ENCODE measurements at regions not wholly inside any gene's neighbourhood (a gene's known extent, or its start where the extent isn't known, plus 50 kb on each side); places are given as distances from the start of the nearest gene placed in this dataset.

DNA sequence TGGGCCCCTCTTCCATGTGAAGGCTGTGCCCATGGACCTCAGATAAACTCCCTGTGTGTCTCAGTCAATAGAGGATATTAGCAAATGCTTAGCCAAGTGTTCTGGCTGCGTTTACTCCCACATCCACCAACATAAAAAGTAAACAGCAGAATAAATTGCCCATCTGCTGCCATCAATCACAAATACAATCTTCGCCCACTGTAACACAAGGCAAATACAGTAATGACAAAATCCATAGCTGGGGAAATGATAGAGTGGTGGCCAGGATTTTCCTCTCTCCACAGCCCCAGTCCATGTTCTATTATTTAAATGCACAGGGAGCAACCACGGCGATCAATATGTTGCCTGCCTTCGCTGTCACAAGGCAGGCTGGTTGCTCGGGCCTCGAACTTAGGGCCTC is 376.5 kb downstream of the UQCRFS1 start:
- TF ChIP-seq ZNF23 (tag by site-specific recombination; IDR thresholded peaks at IDR 0.05; ENCODE audit: borderline replicate concordance) (no peak), ZNF175 (tag by site-specific recombination; IDR thresholded peaks at IDR 0.05) (no peak), ZNF221 (tag by site-specific recombination; IDR thresholded peaks at IDR 0.05; ENCODE audit: borderline replicate concordance) (no peak), KLF16 (tag by site-specific recombination; IDR thresholded peaks at IDR 0.05) (no peak), ZNF660 (tag by site-specific recombination; IDR thresholded peaks at IDR 0.05) (no peak), ZBTB8A (tag by site-specific recombination; IDR thresholded peaks at IDR 0.05) (no peak)
- TF ChIP-seq, protein P1, sequence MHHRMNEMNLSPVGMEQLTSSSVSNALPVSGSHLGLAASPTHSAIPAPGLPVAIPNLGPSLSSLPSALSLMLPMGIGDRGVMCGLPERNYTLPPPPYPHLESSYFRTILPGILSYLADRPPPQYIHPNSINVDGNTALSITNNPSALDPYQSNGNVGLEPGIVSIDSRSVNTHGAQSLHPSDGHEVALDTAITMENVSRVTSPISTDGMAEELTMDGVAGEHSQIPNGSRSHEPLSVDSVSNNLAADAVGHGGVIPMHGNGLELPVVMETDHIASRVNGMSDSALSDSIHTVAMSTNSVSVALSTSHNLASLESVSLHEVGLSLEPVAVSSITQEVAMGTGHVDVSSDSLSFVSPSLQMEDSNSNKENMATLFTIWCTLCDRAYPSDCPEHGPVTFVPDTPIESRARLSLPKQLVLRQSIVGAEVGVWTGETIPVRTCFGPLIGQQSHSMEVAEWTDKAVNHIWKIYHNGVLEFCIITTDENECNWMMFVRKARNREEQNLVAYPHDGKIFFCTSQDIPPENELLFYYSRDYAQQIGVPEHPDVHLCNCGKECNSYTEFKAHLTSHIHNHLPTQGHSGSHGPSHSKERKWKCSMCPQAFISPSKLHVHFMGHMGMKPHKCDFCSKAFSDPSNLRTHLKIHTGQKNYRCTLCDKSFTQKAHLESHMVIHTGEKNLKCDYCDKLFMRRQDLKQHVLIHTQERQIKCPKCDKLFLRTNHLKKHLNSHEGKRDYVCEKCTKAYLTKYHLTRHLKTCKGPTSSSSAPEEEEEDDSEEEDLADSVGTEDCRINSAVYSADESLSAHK (tag by site-specific recombination; IDR thresholded peaks at IDR 0.05), result no peak
- TF ChIP-seq, protein P2, sequence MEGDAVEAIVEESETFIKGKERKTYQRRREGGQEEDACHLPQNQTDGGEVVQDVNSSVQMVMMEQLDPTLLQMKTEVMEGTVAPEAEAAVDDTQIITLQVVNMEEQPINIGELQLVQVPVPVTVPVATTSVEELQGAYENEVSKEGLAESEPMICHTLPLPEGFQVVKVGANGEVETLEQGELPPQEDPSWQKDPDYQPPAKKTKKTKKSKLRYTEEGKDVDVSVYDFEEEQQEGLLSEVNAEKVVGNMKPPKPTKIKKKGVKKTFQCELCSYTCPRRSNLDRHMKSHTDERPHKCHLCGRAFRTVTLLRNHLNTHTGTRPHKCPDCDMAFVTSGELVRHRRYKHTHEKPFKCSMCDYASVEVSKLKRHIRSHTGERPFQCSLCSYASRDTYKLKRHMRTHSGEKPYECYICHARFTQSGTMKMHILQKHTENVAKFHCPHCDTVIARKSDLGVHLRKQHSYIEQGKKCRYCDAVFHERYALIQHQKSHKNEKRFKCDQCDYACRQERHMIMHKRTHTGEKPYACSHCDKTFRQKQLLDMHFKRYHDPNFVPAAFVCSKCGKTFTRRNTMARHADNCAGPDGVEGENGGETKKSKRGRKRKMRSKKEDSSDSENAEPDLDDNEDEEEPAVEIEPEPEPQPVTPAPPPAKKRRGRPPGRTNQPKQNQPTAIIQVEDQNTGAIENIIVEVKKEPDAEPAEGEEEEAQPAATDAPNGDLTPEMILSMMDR (tag by site-specific recombination; IDR thresholded peaks at IDR 0.05), result no peak
